Kidney epithelial cell (primary cell): ENCODE measurements at regions not wholly inside any gene's neighbourhood (a gene's known extent, or its start where the extent isn't known, plus 50 kb on each side); places are given as distances from the start of the nearest gene placed in this dataset.

Experiments
- DNase-seq: peaks from one replicate; pipeline ENCODE4 v3.0.0-alpha.2; 2010; ENCODE audit warnings: low read depth
- H3K27me3 ChIP-seq: 2 replicates; pipeline ENCODE4 v1.6.0; 2011; ENCODE audit warnings: low read length; ENCODE audit not compliant: control insufficient read depth, insufficient read depth
- H3K36me3 ChIP-seq: 2 replicates; pipeline ENCODE4 v1.5.1; 2011; ENCODE audit warnings: low read length; ENCODE audit not compliant: control insufficient read depth, insufficient read depth
- H3K4me3 ChIP-seq: 2 replicates; pipeline ENCODE4 v1.5.1; 2011; ENCODE audit warnings: low read depth, mild to moderate bottlenecking, control low read depth, low read length
- CTCF ChIP-seq: IDR thresholded peaks from 2 replicates; pipeline ENCODE4 v1.5.1; 2011; ENCODE audit warnings: mild to moderate bottlenecking, moderate library complexity, low read length, control low read depth, inconsistent platforms; ENCODE audit not compliant: insufficient read depth, poor library complexity, severe bottlenecking

- TF ChIP-seq CTCF: no peak
- Histone ChIP-seq H3K36me3 (no peaks in the 10 kb centered on the region), H3K4me3 (no peak overlapping the region), H3K27me3 (no peaks in the 10 kb centered on the region)
- no peak for DNase-seq
Observed at GRCh38 chr13:56850852-56851251, 289.9 kb upstream of the PRR20A start.

GRCh38 chr13:56861476-56861875, 279.2 kb upstream of the PRR20A start:
- no peak for TF ChIP-seq CTCF
- peak; percentile 1 for DNase-seq
- Histone ChIP-seq H3K27me3 (no peaks in the 10 kb centered on the region), H3K4me3 (no peak overlapping the region), H3K36me3 (no peaks in the 10 kb centered on the region)

- TF ChIP-seq CTCF: no peak
- DNase-seq: no peak
- Histone ChIP-seq H3K4me3 (no peak overlapping the region), H3K36me3 (no peaks in the 10 kb centered on the region), H3K27me3 (no peaks in the 10 kb centered on the region)
Observed at GRCh38 chr13:56864451-56864850, 276.3 kb upstream of the PRR20A start.

- no peak overlapping the region for H3K4me3 ChIP-seq
- no peaks in the 10 kb centered on the region for H3K27me3 ChIP-seq
- no peak for TF ChIP-seq CTCF
- no peaks in the 10 kb centered on the region for H3K36me3 ChIP-seq
- DNase-seq: no peak
Observed at GRCh38 chr13:56865416-56865815, 275.3 kb upstream of the PRR20A start.

GRCh38 chr13:56869671-56870070, 271.0 kb upstream of the PRR20A start:
- no peaks in the 10 kb centered on the region for H3K27me3 ChIP-seq
- no peak for DNase-seq
- no peak for TF ChIP-seq CTCF

GRCh38 chr13:56886398-56886797, 254.3 kb upstream of the PRR20A start:
- Histone ChIP-seq H3K36me3 (no peaks in the 10 kb centered on the region), H3K4me3 (no peak overlapping the region), H3K27me3 (peaks cover 2% of the 10 kb centered on the region)
- TF ChIP-seq CTCF: no peak
- no peak for DNase-seq

More at GRCh38 chr13:56869671-56870070, 271.0 kb upstream of the PRR20A start:
- Histone ChIP-seq H3K4me3 (no peak overlapping the region), H3K36me3 (no peaks in the 10 kb centered on the region)
